Jurkat, Clone E6-1 (cell line): ENCODE measurements at regions not wholly inside any gene's neighbourhood (a gene's known extent, or its start where the extent isn't known, plus 50 kb on each side); places are given as distances from the start of the nearest gene placed in this dataset.

ENCODE experiments used
- DNase-seq: peaks from one replicate; pipeline ENCODE4 v3.0.0-alpha.2; 2011; ENCODE audit warnings: low read depth, low spot score
- H3K4me3 ChIP-seq: 2 replicates; pipeline ENCODE4 v1.5.1; 2011; ENCODE audit warnings: mild to moderate bottlenecking, low read length, control low read depth, moderate library complexity

DNA sequence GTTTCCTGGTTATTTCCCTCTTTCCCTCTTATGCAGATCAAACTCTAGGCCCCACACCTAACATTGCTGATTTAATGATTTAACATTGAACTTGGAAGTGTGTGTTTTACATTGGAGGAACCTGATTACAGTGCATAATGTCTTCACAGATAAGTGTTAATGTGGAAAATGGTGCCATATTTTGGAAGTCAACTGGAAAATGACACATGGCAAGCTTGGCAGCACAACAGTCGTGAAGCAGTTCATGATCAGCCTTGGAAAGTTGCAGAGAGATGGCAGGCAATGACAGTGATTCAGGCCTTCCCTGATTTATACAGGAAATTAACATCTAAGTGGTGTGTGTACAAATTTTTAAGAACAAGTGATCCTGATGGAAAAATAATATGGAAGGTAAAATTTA is 80.0 kb upstream of the CTNND2 start:
- H3K4me3 ChIP-seq: no peak overlapping the region
- DNase-seq: no peak

DNA sequence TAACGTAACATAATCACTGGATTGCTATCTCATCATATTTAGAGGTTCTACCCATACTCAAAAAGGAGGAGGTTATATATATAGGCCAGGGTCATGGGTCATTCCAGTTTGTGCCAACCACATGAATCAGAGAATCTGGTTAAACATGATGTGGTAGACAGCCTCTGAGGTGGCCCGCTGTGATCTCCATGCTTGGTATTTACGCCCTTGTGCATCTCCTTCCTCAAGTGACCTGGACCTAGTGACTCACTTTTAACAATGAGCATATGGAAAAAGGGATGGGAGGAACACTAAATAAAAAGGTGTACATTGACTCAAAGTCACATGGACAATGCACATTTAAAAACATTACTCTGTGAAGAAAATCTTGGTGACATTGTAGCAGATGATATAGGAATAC is 77.7 kb upstream of the CTNND2 start:
- no peak overlapping the region for H3K4me3 ChIP-seq
- no peak for DNase-seq

DNA sequence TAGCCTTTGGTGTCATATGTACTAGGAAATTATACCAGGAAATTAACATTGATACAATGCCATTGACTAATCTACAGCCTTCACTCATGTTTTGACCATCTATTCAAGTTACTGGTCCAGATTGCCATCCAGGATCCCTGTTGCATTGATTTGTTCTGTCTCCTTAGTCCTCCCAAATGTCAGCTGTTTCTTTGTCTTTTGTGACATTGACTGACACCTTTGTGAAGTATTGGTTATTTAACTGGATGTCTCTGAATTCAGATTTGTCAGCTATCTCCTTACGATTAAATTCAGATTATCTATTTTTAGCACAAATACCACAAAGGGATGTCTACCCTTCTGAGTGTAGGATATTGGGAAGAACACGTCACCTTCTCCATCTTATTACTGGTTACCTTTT is 73.7 kb upstream of the CTNND2 start:
- no peak overlapping the region for H3K4me3 ChIP-seq
- DNase-seq: no peak

DNA sequence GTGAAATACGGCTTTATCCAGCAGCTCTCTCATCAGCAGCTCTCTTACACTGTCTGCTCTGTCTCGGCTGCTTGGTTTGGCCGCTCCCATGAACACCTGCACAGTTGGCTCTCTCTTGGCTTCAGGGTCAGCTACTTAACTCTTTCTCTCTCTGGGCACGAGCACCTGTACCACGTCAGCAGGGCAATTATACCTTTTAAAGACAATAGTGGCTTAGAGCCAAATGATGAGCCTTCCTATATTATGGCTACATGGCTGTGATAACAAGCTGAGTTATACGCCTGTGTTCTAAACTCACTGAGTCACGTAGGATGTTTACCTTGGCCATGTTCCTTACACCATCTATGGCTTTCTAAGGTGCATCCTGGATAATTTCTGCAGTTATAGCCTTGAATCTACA is 69.2 kb upstream of the CTNND2 start:
- no peak for DNase-seq
- no peak overlapping the region for H3K4me3 ChIP-seq

DNA sequence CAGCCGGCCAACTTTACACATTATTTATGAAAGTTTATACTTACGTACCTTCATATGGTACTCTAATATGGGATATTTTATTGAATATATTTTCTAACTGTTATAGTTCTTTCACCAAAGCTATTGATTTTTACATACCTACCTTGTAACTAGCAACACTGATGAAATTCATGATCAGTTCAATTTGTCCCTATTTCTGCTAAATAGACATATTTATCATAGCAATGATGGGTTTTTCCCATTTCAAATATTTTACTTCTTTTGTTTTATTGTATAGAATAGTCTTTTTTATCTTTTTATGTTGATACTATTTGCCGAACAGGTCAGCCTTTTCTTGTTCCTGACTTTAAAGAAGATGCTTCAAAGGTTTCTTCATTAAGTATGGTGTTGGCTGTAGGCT is 59.0 kb upstream of the CTNND2 start:
- H3K4me3 ChIP-seq: no peak overlapping the region
- DNase-seq: no peak

DNA sequence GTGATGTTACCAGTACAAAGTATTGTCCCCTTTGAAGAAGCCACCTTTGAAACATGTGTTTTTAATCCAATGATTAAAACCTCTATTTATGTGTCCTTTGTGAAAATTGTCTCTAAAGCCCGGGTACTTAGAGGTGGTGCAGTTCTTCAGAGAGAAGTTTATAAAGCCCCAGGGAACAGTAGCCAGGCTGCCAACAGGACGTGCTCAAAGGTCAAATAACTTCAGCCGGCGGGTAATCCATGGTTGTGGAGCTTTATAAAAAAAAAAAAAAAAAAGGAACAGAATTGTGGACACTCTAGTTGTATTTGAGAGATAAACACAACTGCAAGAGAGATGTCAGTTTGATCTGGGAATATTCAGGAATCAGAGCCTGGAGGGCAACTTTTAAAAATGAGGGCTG is 57.9 kb upstream of the CTNND2 start:
- H3K4me3 ChIP-seq: no peak overlapping the region
- no peak for DNase-seq

DNA sequence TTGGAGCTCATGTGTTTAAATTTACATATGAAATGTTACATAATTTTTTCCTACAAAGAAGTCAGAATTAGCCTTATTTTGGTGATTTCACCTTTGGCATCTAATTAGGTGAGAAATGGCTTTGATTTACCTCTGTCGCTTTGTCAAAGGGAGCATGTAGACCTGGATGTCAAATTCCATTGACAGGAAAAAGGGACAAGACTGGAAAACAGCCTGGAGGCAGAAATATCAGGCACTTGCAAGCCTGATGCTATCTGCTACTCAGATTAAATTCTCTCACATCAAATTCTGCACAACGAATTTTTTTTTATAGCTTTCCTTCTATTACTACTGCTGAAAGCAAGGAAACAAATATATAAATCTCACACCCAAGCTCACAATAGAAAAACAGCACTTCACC is 54.1 kb upstream of the CTNND2 start:
- no peak for DNase-seq
- no peak overlapping the region for H3K4me3 ChIP-seq

DNA sequence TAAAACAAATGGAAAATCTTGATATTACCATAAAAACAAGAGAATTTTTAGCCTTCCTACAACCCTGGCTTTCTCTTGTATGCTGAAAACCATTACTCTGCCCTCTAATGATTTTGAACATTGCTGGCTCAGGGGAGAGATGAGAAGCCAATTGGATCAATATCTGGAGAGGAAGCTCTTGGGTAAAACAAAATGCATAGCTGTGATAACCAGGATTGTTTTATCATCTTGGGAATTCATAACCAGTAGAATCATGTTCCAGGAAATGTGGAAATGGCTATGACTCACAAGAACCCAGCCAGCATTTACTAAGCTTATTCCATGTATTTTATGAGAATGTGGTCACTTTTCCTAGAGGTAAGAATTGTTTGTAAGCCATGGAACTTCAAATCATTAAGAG is 51.1 kb upstream of the CTNND2 start:
- no peak for DNase-seq
- H3K4me3 ChIP-seq: no peak overlapping the region
